Dendritic cell treated with granulocyte-macrophage colony-stimulating factor and Interleukin-4, amounts not matched to agents 40 ng/mL and 50 ng/mL, for 4 days (primary cell): ENCODE measurements at regions not wholly inside any gene's neighbourhood (a gene's known extent, or its start where the extent isn't known, plus 50 kb on each side); places are given as distances from the start of the nearest gene placed in this dataset.

ENCODE experiments used
- H3K27ac Mint-ChIP-seq: one replicate; pipeline ENCODE4 v1.8.0; 2022; ENCODE audit warnings: mild to moderate bottlenecking, mixed read lengths
- H3K27me3 Mint-ChIP-seq: one replicate; pipeline ENCODE4 v1.8.0; 2022; ENCODE audit warnings: mild to moderate bottlenecking, mixed read lengths
- H3K36me3 Mint-ChIP-seq: one replicate; pipeline ENCODE4 v1.8.0; 2022; ENCODE audit warnings: low read depth, mixed read lengths
- H3K4me1 Mint-ChIP-seq: one replicate; pipeline ENCODE4 v1.8.0; 2022; ENCODE audit warnings: low read depth, mixed read lengths
- H3K4me3 Mint-ChIP-seq: one replicate; pipeline ENCODE4 v1.8.0; 2022; ENCODE audit warnings: mild to moderate bottlenecking, moderate library complexity, mixed read lengths
- H3K9me3 Mint-ChIP-seq: one replicate; pipeline ENCODE4 v1.8.0; 2022; ENCODE audit warnings: mixed read lengths
- intact Hi-C: fragments of 100-400 bp; cut with micrococcal nuclease; formaldehyde crosslinking; loops from one replicate; pipeline ENCODE4 v1.15.0; 2022

DNA sequence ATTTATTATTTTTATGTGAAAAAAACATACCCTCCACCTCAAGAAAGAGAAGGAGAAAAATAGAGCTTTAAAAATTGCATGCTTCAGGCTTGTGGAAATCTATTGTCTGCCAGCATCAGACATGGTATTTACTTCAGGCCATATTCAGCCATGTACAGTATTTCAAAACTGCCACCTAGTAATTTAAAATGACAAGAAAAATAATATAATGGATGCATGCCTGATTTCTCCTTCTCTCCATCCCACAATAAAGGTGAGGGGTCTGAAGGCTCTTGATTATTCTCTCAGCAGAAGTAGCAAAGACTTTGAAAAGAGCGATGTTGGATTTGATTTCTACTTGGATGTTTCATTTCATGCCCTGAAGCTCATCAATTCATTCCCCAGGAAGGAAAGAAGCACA lies 250.7 kb downstream of the TBC1D4 start:
- no peak overlapping the region for H3K27ac Mint-ChIP-seq
- no peak overlapping the region for H3K4me3 Mint-ChIP-seq
- intact Hi-C loops, result no loop called here

DNA sequence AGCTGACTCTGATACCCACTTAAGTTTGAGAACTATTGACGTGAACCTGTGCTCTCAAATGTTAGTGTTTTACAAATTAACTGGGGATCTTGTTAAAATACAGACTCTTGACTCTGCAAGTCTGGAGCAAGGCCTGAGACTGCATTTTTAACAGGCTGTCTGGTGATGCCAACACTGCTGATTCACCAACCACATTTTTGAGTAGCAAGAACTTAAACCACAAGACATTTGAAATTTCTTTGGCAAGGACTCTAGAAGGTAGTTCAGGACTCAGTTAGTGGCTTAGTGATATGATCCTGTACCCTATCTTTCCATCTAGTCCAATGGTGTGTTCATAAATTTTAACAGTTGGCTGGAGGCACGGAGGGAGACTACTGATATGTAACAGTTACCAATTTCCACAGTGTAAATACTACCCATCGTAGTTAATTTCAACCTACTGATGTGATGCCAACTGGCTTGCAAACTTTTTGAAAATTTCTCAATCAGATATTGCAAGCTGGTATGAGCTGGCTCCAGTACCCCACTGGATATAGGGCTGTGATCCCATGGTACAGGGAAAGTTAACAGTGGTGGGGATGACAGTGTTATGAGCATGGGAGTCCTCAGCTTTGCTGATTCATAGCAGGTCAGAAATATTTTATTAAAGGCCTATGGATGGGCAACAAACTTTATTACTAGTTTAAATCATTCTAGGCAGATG lies 255.1 kb downstream of the TBC1D4 start:
- intact Hi-C loops, result no loop called here
- Mint-ChIP-seq H3K27me3 (no peaks in the 10 kb centered on the region), H3K36me3 (no peaks in the 10 kb centered on the region), H3K4me3 (no peak overlapping the region), H3K4me1 (peaks cover 8% of the 10 kb centered on the region), H3K9me3 (no peaks in the 10 kb centered on the region), H3K27ac (no peak overlapping the region)

More for the DNA sequence above, 250.7 kb downstream of the TBC1D4 start:
- peaks cover 3% of the 10 kb centered on the region for H3K4me1 Mint-ChIP-seq
- no peaks in the 10 kb centered on the region for H3K36me3 Mint-ChIP-seq
- no peaks in the 10 kb centered on the region for H3K9me3 Mint-ChIP-seq
- no peaks in the 10 kb centered on the region for H3K27me3 Mint-ChIP-seq

DNA sequence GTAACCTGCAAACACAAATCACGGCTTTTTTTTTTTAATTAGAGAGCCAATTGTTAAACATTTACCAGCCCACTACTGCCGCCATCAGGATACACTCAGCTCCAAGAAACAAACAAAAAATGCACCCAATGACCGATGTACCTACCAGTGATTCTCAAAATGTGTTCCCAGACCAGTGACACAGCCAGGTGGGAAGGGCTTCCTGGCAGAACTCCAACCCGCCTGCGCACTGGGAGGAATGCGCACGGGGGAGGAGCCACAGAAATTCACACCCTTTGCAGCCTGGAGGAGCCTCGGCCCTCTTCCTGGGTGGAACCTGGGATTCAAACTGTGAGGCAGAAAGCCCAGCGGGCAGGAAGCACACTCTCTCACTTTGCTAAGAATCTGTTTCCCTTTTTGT lies 255.9 kb downstream of the TBC1D4 start:
- Mint-ChIP-seq H3K27me3 (no peaks in the 10 kb centered on the region), H3K27ac (no peak overlapping the region), H3K4me3 (no peak overlapping the region), H3K4me1 (peaks cover 12% of the 10 kb centered on the region), H3K36me3 (no peaks in the 10 kb centered on the region), H3K9me3 (no peaks in the 10 kb centered on the region)
- intact Hi-C loops, result no loop called here

DNA sequence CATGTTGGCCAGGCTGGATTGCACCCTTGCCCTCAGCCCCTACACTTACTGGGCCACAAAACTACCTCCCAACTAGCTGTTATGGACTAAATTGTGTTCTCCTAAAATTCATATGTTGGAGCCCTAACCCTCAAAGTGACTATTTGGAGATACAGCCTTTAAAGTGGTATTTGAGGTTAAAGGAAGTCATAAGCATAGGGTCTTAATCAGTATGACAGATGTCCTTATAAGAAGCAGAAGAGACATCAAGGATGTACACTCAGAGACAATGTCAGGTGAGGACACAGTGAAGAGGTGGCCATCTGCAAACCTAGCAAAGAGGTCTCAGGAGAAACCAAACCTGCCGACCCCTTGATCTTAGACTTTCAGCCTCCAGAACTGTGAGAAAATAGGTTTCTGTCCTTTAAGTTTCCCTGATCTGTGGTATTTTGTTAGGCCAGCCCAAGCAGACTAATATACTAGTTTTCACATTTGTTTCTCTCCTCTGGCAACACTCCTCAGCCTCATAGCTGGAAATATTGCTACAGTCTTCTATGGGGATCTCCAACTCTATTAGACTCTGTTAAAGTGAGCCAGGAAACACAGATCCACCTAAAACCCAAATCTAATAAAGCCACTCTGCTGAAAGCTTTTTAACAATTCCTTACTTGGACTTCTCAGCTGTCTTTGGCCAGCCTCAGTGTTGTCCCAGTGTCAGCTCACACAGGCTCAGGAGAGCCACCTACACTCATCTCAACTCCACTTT lies 256.5 kb downstream of the TBC1D4 start:
- H3K27ac Mint-ChIP-seq, result no peak overlapping the region
- peaks cover 2% of the 10 kb centered on the region for H3K27me3 Mint-ChIP-seq
- intact Hi-C loops, result no loop called here
- peaks cover 12% of the 10 kb centered on the region for H3K4me1 Mint-ChIP-seq
- no peak overlapping the region for H3K4me3 Mint-ChIP-seq
- no peaks in the 10 kb centered on the region for H3K36me3 Mint-ChIP-seq
- H3K9me3 Mint-ChIP-seq, result no peaks in the 10 kb centered on the region

DNA sequence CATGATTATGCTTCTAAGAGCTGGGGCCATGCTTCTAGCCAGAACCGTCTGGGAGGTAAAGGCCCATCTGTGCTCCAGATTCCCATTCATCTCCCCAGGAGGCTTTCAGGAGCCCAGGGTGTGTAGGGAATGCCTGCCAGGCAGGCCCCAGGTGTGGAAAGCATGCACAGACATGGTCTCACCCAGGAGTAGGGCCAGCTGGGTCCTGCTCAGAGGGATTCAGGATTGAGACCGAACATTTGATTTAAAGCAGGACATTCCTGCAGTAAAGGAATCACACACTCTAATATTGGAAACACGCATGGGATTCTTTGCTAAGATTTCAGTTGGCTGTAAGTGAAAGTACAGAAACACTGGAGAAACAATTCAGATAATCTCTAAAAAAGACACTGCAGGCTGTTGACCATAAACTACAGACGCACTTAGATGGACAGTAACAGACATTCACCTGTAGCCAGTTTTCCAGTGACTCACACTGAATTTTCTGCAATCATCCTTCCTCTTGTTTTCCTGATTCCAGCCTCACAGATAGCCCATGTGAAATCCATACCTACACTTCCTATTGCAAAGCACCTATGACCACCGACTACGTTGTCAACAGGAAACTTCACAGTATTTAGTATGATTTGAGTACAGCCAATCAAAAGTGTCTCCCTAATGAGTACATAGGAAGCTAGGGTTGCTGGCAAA lies 257.8 kb downstream of the TBC1D4 start:
- Mint-ChIP-seq H3K9me3 (no peaks in the 10 kb centered on the region), H3K4me3 (no peak overlapping the region), H3K36me3 (no peaks in the 10 kb centered on the region), H3K27me3 (peaks cover 12% of the 10 kb centered on the region), H3K27ac (no peak overlapping the region), H3K4me1 (peaks cover 12% of the 10 kb centered on the region)
- intact Hi-C loops, result no loop called here

DNA sequence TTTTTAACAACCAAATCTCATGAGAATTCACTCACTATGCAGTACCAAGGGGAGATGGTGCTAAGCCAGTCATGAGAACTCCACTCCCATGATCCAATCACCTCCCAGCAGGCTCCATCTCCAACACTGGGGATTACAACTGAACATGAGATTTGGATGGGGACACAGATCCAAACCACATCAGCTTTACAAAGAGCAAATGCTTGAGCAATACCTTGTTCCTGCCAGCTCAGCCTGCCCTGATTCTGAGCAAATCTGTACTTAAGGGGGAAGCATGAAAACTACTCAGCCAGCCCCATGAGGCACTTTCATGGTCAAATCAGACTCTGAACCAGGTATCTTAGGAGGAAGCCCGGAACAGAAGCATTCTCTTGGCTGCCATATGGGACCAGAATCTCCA lies 259.9 kb downstream of the TBC1D4 start:
- Mint-ChIP-seq H3K4me3 (no peak overlapping the region), H3K27ac (no peak overlapping the region), H3K27me3 (peaks cover 12% of the 10 kb centered on the region), H3K4me1 (peaks cover 12% of the 10 kb centered on the region), H3K36me3 (no peaks in the 10 kb centered on the region), H3K9me3 (no peaks in the 10 kb centered on the region)
- intact Hi-C loops, result no loop called here

DNA sequence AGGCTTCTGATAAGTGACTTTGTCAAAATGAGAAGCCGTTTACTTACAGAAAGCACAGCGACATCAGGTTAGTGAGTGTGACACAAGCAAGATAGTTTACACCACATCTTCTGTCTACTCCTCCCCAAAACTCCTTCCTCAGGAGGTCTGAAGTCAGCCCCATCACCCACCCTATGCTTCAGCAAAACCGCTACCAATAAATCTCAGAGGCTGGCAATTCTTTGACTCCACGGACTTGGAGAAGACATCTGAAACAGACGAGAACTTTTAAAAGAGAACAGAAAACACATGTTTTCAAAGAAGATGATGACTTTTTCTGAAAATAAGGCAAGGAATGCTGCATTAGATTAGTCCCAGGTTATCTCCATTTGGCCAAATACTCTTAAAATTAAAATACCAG lies 261.1 kb downstream of the TBC1D4 start:
- Mint-ChIP-seq H3K36me3 (no peaks in the 10 kb centered on the region), H3K27me3 (peaks cover 12% of the 10 kb centered on the region)
- intact Hi-C loops, result no loop called here

DNA sequence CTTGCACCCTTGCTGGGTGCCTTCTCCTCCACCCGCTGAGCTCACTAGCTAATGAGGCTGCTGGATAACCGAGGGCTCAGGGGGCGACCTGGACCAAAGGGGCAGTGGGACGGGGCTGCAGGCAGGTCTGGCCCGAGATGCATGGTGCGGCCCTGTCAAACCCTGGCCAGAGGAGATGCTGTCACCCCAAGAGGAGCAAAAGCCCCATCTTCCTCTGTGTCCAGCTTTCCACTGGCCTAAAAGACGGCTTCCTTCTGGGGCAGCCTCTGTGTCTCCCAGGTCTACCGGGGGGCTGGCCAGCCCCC lies 261.8 kb downstream of the TBC1D4 start:
- intact Hi-C loops, result no loop called here
- no peak overlapping the region for H3K27ac Mint-ChIP-seq
- H3K4me3 Mint-ChIP-seq, result no peak overlapping the region
- H3K36me3 Mint-ChIP-seq, result no peaks in the 10 kb centered on the region
- H3K9me3 Mint-ChIP-seq, result no peaks in the 10 kb centered on the region
- peaks cover 5% of the 10 kb centered on the region for H3K4me1 Mint-ChIP-seq
- H3K27me3 Mint-ChIP-seq, result peaks cover 14% of the 10 kb centered on the region

More for the DNA sequence above, 261.1 kb downstream of the TBC1D4 start:
- H3K9me3 Mint-ChIP-seq, result no peaks in the 10 kb centered on the region
- no peak overlapping the region for H3K4me3 Mint-ChIP-seq
- H3K27ac Mint-ChIP-seq, result no peak overlapping the region
- peaks cover 5% of the 10 kb centered on the region for H3K4me1 Mint-ChIP-seq

DNA sequence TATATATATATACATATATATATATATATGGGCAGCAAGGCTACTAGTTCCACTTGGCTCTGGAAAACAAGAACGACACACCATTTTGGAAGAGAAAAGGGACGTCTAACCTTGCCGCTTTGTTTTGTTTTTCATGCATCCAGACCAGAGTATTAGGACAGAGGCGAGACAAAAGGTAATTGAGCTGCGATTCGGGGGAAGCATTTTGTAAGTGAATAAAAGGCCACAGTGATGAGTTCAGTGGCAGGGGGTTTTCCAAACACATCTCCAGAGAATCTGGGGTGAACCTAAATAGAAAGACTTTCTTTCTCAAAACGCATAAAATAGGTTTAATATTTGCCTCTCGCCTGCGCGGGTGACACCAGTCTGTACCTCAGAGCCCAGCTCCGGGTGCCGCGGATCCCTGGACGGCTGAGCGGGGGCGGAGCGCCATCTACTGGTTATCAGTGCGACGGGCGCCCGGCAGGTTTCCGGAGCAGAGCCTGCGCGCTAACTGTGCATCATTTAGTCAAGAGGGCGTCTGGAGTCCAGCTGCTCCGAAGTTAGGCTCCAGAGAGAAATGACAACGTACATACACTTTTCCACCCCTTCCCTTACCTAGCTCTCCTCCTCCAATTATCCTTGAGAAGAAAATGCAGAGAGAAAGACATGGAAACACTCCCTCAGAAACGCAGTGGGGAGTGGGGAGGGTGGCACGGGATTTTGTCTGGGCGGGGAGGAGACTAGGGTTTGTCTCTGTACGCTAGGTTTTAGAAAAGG lies 262.3 kb downstream of the TBC1D4 start:
- intact Hi-C loops, result loop anchor here (1.0 kb wide), 2 partner anchors 1384 to 1465 kb away; no protein-coding TSS in a partner anchor
- H3K36me3 Mint-ChIP-seq, result no peaks in the 10 kb centered on the region
- H3K27ac Mint-ChIP-seq, result no peak overlapping the region
- peaks cover 14% of the 10 kb centered on the region for H3K27me3 Mint-ChIP-seq
- peaks cover 5% of the 10 kb centered on the region for H3K4me1 Mint-ChIP-seq
- no peak overlapping the region for H3K4me3 Mint-ChIP-seq
- H3K9me3 Mint-ChIP-seq, result no peaks in the 10 kb centered on the region

DNA sequence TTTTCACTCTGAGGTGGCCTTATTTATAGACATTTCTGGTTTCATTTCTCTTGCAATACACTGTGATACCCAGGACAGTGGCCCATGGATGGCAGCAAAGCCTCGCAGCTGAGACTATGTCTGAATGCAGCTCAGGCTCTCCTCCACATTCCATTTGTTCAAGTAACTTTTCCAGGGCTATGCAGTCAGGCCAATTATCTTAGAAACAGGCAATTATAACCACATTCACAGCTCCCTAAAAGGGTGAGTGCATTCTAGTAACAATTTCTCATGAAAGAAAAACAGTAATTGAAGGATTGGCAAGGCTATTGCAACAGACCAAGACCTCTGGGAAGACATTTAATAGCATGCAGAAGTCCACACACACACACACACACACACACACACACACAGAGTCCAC lies 264.0 kb downstream of the TBC1D4 start:
- Mint-ChIP-seq H3K4me1 (peaks cover 5% of the 10 kb centered on the region), H3K27me3 (peaks cover 14% of the 10 kb centered on the region), H3K36me3 (no peaks in the 10 kb centered on the region)

DNA sequence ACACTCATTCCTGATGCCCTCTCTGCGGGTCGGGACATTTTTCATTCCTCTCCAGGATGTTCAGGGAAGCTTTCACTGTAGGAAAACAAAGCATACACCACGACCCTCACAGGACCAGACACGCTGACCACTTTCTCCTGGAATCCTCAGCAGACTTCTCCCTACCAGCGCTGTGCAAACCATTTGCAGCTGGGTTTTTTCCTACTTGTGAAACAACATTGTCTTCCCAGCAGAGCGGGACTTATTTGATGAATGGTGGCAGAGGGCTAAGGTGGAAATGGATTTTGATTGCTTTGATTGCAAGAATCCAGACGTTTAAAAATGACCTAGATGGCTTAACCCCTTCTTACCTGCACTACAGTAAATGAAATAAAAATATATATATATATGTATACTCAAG lies 265.9 kb downstream of the TBC1D4 start:
- no peaks in the 10 kb centered on the region for H3K4me1 Mint-ChIP-seq
- no peak overlapping the region for H3K27ac Mint-ChIP-seq
- H3K36me3 Mint-ChIP-seq, result no peaks in the 10 kb centered on the region
- H3K4me3 Mint-ChIP-seq, result no peak overlapping the region
- no peaks in the 10 kb centered on the region for H3K9me3 Mint-ChIP-seq
- intact Hi-C loops, result no loop called here
- peaks cover 14% of the 10 kb centered on the region for H3K27me3 Mint-ChIP-seq

More for the DNA sequence above, 264.0 kb downstream of the TBC1D4 start:
- Mint-ChIP-seq H3K4me3 (no peak overlapping the region), H3K27ac (no peak overlapping the region), H3K9me3 (no peaks in the 10 kb centered on the region)
- intact Hi-C loops, result no loop called here

DNA sequence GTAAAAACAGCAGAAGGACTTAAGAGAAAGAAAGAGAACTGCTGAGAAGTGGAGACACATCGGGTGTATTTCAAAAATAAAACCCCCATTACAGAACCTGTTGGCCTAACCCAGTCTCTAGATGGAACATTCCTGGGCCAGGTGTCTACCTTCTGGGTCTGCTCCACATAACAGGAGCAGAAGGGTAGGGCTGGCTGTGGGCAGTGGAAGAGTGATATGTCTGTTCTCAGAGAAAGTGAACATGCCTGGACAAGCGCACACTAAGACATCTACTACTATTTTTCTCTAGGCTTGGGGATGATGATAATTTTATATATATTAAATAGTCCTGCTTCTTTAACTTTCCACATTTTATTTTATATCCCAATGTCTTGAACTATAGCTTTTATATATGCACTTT lies 267.1 kb downstream of the TBC1D4 start:
- H3K9me3 Mint-ChIP-seq, result no peaks in the 10 kb centered on the region
- H3K4me1 Mint-ChIP-seq, result no peaks in the 10 kb centered on the region
- no peak overlapping the region for H3K27ac Mint-ChIP-seq
- no peaks in the 10 kb centered on the region for H3K36me3 Mint-ChIP-seq
- H3K27me3 Mint-ChIP-seq, result peaks cover 8% of the 10 kb centered on the region
- H3K4me3 Mint-ChIP-seq, result no peak overlapping the region
- intact Hi-C loops, result no loop called here

DNA sequence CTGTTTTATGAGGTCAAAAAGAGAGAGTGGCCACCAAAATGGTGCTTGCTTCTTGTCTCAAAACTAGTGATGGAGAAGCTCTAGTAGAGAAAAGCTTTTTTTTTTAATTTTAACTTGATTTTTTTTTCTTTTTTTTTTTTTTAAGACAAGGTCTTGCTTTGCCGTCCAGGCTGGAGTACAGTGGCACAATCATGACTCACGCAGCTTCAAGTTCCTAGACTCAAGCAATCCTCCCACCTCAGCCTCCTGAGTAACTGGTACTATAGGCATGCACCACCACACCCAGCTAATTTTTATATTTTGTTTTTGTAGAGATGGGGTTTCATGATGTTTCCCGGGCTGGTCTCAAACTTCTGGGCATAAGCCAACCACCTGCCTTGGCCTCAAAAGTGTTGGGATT lies 279.0 kb downstream of the TBC1D4 start:
- no peaks in the 10 kb centered on the region for H3K36me3 Mint-ChIP-seq
- intact Hi-C loops, result no loop called here
- no peak overlapping the region for H3K4me3 Mint-ChIP-seq
- peaks cover 13% of the 10 kb centered on the region for H3K9me3 Mint-ChIP-seq
- H3K27ac Mint-ChIP-seq, result no peak overlapping the region
- no peaks in the 10 kb centered on the region for H3K4me1 Mint-ChIP-seq
- no peaks in the 10 kb centered on the region for H3K27me3 Mint-ChIP-seq

DNA sequence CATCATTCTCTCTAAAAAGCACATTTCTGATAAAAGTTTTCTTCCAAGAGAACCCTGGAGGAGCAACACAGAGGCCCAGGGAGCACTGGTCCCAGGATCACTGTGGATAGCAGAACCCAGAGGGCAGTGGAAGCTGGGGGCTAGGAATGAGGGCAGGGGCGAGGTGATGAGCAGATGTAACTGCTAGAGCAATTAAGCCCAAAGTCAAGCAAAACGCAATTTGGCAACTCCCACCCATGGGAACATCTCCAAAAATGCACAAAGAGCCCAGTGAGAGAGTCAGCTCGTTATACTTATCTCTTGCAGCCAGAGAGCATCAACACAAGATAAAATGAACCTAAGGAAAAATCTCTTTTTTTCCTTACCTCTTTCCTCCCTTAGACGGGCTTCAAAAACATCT lies 284.2 kb downstream of the TBC1D4 start:
- intact Hi-C loops, result no loop called here
- no peak overlapping the region for H3K27ac Mint-ChIP-seq
- H3K9me3 Mint-ChIP-seq, result no peaks in the 10 kb centered on the region
- no peaks in the 10 kb centered on the region for H3K27me3 Mint-ChIP-seq
- H3K4me3 Mint-ChIP-seq, result no peak overlapping the region
- no peaks in the 10 kb centered on the region for H3K36me3 Mint-ChIP-seq
- H3K4me1 Mint-ChIP-seq, result no peaks in the 10 kb centered on the region
